Muscle of back (tissue), 3 donors: ENCODE measurements at regions not wholly inside any gene's neighbourhood (a gene's known extent, or its start where the extent isn't known, plus 50 kb on each side); places are given as distances from the start of the nearest gene placed in this dataset.
"Not testable (repeated sequence)": the region's sequence is repeated elsewhere in the genome, so short reads cannot be mapped to it uniquely, and the experiment has no call there.

Experiments
- DNase-seq, 3 donors: peaks; one replicate each; pipeline versions ENCODE4 v3.0.0 to v3.0.0-alpha.2; 2013

- DNase-seq: no peak
Observed at GRCh38 chr7:156515911-156516790, 124.4 kb upstream of the RNF32 start.

GRCh38 chr7:156514851-156515250 lies 125.7 kb upstream of the RNF32 start:
- DNase-seq: no peak

GRCh38 chr7:156511426-156511825 lies 129.1 kb upstream of the RNF32 start:
- DNase-seq: no peak

GRCh38 chr7:156510966-156511365 lies 129.6 kb upstream of the RNF32 start:
- no peak for DNase-seq

- no peak for DNase-seq
Observed at GRCh38 chr7:156509216-156509615, 131.4 kb upstream of the RNF32 start.

GRCh38 chr7:156505876-156506275 lies 134.7 kb upstream of the RNF32 start:
- DNase-seq: no peak

- DNase-seq: no peak
Observed at GRCh38 chr7:156504687-156505545, 135.7 kb upstream of the RNF32 start.

GRCh38 chr7:156504006-156504405 lies 136.6 kb upstream of the RNF32 start:
- no peak for DNase-seq

GRCh38 chr7:156503196-156503595 lies 137.4 kb upstream of the RNF32 start:
- DNase-seq: no peak

GRCh38 chr7:156501815-156502214 lies 138.8 kb upstream of the RNF32 start:
- DNase-seq: not testable (repeated sequence)

- DNase-seq: no peak
Observed at GRCh38 chr7:156499247-156499881, 141.2 kb upstream of the RNF32 start.

- DNase-seq: no peak
Observed at GRCh38 chr7:156497776-156498509, 142.6 kb upstream of the RNF32 start.

- DNase-seq: no peak
Observed at GRCh38 chr7:156496865-156497264, 143.7 kb upstream of the RNF32 start.

GRCh38 chr7:156496363-156496769 lies 144.2 kb upstream of the RNF32 start:
- DNase-seq: no peak

GRCh38 chr7:156494960-156495359 lies 145.6 kb upstream of the RNF32 start:
- DNase-seq: no peak

GRCh38 chr7:156493942-156494341 lies 146.6 kb upstream of the RNF32 start:
- DNase-seq: no peak

- DNase-seq: no peak
Observed at GRCh38 chr7:156492170-156492569, 148.4 kb upstream of the RNF32 start.

GRCh38 chr7:156491435-156491834 lies 149.1 kb upstream of the RNF32 start:
- DNase-seq: no peak

- no peak for DNase-seq
Observed at GRCh38 chr7:156490021-156490800, 150.4 kb upstream of the RNF32 start.

- no peak for DNase-seq
Observed at GRCh38 chr7:156487811-156488533, 152.6 kb upstream of the RNF32 start.
